DMS79 (cell line): ENCODE measurements at regions not wholly inside any gene's neighbourhood (a gene's known extent, or its start where the extent isn't known, plus 50 kb on each side); places are given as distances from the start of the nearest gene placed in this dataset.
"Not testable (repeated sequence)": the region's sequence is repeated elsewhere in the genome, so short reads cannot be mapped to it uniquely, and the experiment has no call there.

ENCODE experiments used
- DNase-seq: peaks from one replicate; lab custom pipeline; 2025; lab: John Stamatoyannopoulos, UW

DNA sequence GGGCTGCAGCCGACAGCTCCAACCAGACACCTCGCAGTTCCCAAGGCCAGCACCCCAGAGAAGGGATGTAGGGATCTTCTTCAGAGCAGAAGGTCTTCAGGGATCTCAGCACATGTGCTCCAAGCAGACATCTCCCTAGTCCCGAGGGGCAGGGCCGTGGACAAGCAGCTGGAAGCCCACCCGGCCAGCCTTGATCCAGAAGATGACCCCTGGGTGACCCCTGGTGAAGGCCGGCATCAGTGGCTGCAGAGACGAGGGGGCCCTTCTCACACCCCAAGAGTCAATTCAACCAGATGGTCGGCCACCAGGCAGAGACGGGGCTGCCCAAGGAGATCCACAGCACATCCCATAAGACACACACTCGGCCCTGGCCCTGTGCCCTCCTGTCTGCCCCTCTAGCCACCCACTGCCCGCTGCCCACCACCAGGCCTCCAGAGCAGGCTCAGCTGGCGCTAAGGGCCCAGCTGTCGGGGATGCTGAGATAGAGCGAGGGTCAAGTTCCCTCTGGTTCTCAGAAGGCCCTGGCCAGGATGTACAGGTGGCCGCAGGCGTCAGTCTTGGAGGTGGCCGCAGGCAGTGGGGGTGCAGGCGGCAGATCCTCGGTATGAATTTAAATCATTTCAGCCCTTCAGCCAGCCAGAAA lies 168.3 kb downstream of the BRD1 start:
- DNase-seq: no peak

DNA sequence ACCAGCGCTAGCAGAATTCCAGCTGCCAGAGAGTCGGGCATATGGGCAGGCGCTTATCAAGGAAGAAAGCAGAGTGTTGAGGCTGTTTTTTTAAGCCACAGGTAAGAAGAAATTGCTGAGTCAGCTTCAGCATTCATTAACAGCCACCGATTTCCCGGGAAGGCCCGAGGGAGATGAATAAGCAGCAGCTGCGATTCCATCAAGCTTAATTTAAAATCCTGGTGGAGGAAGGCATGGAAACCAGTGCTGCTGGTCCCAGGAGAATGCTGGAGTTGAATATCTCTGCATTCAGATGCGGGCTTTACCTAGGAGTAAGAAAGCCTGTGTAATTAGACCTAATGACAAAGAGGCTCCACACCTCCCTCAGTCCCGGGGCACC lies 168.8 kb downstream of the BRD1 start:
- no peak for DNase-seq

GRCh38 chr22:49657974-49658590 lies 169.6 kb downstream of the BRD1 start:
- no peak for DNase-seq

DNA sequence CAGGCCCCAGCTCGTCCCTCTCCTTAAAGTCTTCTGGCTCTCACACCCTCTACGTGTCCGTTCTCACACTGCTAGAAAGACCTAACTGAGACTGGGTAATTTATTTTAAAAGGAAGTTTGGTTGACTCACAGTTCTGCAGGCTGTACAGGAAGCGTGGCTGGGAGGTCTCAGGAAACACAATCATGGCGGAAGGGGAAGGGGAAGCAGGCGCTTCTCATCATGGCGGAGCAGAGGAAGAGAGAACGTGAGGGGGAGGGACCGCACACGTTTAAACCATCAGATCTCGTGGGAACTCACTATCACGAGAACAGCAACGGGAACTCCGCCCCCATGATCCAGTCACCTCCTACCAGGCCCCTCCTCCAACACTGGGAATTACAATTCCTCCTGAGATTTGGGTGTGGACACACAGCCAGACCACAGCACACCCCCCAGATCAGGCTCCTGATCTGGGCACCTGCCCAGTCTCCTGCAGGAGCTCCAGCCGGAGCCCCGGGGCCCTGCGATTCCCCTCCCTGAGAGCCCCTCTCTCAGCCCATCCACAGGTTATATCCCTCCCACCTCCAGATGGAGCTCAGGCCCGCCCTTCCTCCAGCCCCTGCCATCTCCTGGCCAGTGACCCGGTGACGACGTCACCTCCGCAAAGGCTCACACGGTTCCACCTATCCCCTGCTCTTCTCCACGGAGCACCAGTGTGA lies 170.2 kb downstream of the BRD1 start:
- no peak for DNase-seq

DNA sequence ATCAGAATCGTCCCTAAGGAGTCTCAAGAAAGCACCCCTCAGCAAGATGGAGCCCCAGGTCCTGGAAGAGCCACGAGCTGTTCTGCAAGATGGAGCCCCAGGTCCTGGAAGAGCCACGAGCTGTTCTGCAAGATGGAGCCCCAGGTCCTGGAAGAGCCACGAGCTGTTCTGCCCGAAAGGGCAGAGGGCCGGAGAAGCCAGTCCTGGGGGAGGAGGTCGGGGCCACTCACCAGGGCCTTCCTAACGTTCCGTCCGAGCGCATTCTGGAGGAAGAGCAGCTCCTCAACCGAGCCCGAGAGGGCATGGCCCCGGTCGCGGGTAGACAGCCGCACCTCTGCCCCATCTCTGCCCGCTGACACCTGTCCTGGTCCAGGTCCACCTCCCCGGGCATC lies 170.8 kb downstream of the BRD1 start:
- not testable (repeated sequence) for DNase-seq

GRCh38 chr22:49656291-49656851 lies 171.3 kb downstream of the BRD1 start:
- DNase-seq: no peak

DNA sequence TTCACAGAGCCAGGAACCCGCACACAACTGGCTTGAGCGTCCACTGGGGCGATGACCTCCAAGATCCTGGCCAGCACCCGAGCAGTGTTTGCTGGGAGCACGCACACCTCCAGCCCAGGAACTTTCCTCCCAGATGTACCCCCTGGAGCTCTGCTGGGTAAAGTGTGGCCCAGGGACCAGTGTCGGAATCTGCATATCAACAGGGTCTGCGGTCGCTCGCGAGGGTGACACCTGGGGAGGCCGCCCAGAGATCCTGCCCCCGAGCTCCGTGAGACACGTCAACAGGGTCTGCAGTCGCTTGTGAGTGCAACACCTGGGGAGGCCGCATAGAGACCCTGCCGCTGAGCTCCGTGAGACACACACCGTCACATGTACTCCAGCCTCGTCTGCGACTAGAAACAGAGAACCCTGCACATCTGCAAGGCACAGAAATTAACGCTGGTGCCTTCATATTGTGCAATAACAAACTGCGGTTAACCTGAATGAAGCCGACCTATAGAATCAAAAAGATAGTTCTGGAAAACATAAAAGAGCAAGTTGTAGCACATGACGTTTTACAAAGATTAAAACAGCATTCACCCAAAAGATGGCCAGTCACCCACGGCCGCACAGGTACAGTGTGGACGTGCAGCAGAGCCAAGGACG lies 172.4 kb downstream of the BRD1 start:
- no peak for DNase-seq

DNA sequence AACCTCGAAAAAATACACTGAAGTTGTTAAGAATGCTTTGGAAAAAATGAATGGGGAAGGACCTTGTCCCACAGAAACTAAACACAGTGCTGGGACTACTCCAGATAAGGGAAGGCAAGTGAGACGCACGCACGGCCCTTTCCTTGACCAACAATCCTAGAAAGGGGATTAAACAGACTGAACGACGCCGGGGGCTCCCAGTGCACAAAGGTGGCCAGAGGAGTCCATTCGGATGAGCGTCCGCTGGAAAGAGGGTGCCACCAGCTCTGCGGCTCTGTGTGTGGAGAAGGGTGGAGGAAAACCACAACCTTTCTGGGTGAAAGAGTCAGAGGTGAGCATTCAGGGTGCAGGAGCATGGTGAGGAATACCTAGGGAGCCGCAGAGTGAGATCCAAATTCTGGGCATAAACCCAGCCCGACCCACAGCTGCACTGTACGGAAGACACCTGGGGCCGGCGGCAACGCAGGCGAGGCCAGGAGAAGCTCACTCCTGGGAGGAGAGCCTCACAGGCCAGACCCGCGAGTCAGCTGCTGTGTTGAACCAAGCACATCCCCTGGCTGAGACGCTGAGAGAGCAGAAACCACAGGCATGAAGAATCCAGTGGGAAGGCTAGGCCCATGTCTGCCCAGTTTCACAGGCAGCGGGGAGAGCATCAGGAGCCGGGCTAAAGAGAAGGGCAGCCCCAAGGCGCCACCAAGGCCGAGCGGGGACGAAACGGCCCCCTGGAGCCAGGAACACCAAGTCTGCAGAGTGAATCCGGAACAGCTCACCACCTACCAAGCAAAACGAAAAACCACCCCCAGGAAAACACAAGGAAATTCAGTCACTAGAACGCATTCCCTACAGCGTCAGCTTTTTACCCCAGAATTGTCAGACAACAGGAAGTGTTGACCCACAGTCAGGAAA lies 177.1 kb downstream of the BRD1 start:
- no peak for DNase-seq

DNA sequence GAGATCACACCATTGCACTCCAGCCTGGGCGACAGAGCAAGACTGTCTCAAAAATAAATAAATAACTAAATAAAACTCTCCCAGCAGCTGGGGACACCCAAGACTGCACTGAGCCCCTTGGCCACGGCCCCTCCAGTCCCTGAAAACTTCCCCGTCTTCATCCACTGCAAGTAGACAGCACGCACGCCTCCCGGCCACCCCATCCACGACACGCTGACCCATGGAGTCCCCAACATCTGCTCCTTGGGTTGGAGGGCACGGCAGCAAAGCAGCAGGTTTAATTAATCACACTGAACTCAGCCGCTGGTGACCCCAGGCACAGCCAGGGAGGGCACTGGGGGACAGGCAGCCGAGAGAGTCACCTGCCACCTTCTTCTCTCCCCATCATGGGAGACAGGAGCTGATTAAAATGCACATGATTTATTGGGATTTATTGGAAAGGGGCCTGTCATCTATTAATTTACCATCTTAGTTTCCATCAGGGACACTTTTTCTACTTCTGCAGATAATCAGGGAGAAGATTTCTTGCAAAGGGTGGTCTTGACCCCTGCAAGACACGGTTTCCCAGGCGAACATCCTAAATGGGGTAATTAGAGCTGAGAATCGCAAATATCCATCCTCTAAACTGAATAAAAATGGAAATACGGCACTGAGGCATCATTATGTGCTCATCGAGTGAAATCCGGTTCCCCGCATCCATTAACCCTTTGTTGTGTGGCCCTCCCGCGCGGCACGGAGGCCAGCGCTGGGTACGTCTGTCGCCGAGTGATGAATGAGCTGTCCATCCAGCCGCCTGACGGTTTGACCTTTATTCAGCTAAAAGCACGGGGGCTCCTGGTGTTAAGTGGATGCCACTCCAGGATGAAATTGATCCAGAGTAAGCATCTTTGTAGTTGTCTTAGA lies 178.3 kb downstream of the BRD1 start:
- no peak for DNase-seq

DNA sequence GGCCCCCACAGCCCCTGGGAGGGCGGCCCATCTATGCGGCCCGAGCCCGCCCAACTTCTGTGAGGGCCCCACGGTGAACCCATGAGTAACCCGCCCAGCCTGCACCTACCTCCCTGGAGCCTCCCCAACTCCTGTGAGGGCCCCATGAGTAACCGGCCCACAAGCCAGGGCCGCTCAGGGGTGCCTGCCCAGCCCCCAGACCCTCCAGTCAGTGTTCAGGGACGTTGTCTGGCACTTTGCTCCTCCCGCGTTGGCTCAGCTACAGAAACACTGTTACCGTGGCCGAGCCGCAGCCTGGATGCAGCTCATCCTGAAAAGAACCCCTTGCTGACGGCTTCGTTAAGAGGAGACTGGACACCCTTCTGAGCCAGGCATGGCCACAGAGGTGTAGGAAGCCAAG lies 179.6 kb downstream of the BRD1 start:
- no peak for DNase-seq

DNA sequence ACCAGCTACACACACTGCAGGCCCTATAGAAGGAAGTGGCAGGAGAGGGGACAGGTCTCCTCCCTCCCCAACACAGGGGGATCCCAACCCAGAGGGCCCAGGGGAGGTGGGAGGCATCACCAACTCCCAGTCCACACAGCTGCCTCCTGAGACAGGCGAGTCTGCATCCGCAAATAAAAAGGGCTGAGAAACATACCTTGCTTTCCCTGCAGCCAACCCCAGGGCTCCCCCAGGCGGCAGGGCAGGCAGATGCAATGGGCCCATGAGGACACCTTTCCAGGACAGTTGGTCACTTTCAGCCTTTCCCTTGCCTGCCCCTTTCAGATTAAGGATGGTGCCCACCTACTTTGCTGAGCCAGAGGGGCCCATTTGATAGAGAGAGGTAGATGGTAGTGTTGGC lies 180.0 kb downstream of the BRD1 start:
- DNase-seq: no peak

DNA sequence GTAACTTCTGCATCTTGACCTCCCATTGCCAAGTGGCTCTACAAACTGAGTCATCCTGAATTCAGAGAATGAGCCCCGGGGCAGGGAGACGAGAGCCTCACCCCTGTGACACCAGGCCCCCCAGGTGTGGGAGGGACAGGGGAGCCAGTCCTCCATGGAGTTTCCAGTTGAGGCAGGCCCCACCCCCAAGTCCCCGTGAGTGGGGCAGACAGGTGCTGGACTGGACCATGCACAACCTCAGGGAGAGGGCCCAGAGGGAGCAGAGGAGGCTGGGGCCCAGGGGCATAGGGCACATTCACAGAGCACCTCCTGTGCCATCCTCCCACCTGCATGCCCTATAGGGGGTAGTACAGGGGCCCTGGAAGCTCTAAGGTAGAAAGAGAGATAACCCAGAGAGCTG lies 180.8 kb downstream of the BRD1 start:
- no peak for DNase-seq

DNA sequence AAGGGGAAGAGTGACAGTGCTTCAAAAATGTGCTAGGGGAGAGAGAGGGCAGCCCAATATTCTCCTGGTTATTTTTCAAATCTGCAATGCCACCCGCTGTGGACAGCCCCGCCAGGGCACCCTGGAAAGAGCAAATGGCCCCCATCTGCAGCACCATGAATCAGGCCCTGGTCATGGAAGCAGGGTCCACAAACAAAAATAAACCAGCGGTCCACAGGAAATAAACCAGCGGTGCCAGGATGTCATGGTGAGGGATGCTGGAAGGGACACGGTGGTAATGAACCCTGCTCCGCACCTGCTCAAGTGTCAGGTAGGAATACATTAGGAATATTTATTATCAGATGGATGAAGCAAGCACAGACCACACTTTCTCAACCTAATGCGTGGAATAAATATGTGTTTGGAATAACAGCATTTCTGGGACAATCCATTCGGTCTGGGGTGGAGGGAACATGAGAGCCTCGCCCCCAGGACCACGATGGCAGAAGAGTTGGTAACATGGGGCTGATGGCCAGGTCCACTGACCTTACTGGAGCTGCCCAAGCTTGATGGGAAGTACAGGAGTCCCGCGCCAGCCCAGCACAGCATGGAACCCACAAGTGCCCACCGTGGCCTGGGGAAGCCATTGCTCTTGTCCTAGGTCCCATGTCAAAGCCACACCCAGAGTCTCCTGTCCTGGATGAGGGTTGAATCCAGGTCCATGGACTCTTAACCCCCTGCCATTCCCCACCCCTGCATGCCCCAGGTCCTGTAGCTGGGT lies 181.7 kb downstream of the BRD1 start:
- no peak for DNase-seq

DNA sequence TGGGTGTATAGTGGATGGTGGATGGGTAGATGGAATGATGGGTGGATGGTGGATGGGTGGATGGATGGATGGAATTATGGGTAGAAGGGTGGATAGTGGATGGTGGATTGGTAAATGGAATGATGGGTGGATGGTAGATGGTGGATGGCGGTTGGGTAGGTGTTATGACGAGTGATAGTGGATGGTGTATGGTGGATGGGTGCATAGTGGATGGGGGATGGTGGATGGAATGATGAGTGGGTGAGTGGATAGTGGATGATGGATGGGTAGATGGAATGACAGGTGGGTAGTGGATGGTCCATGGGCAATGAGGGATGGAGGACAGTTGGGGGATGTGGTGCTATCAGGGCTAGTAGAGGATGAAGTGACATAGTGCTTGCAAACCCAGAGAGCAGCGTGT lies 182.4 kb downstream of the BRD1 start:
- DNase-seq: no peak

- DNase-seq: no peak
Measured at GRCh38 chr22:49643998-49644397, 183.7 kb downstream of the BRD1 start.

- DNase-seq: no peak
Measured at GRCh38 chr22:49643466-49643865, 184.2 kb downstream of the BRD1 start.

DNA sequence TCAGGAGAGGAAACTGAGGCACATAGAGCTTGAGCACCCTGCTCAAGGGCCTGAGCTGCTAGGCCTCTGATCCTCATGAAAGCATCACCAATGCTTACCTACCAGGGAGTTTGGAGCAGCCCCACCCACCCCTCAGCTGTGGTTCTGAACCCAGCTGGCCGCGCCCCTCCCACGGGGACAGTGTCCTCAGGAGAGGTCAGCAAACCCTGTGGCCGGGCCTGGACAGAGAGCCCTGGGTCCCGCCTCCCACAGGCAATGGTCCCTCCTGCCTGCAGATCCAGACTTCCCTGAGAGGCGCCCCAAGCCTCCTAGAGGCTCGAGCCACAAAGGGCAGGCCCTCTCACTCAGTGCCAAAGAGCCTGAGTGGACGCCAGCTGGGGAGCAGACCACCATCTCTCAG lies 184.9 kb downstream of the BRD1 start:
- DNase-seq: no peak

DNA sequence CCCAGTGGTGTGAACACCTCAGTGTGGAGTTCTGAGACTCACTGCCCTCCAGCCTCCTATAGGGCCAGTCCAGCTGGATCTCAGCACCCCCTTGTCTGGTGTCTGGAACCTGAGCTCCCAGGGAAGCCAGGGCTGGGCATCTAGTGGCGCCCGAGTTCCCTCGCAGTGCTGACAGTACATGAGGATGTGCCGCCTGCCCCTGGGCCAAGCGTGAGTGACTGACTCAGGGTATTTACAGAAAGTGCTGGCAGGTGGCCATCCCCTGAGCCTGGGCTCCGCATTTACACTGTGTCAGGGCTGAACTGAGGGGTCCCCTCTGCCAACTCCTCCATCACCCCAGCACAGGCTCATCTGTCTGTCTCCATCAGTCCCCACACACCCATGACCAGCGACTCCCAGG lies 185.3 kb downstream of the BRD1 start:
- no peak for DNase-seq

GRCh38 chr22:49641770-49642313 lies 185.8 kb downstream of the BRD1 start:
- DNase-seq: no peak
